ENCODE measurements at regions not wholly inside any gene's neighbourhood (a gene's known extent, or its start where the extent isn't known, plus 50 kb on each side); places are given as distances from the start of the nearest gene placed in this dataset.

DNA sequence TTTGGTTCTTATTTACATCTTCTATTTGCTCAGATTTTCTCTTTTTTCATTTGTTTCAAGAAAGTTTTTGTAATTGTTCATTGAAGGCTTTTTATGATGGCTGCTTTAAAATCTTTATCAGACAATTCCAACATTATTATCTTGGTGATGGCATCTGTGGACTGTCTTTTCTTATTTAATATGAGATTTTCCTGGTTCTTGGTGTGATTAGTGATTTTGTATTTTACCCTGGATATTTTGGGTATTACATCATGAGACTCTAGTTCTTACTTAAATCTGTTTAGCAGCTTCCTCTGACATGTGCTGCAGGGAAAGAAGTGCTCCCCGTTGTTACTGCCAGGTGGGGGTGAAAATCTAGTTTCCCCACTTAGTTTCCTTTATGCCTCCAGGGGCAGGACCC lies 94.2 kb upstream of the ANKH start:
- TF ChIP-seq RCOR1 (conservative IDR thresholded peaks at IDR 0.05; ENCODE audit: low read depth, low read length) (no peak), ETV6 (conservative IDR thresholded peaks at IDR 0.05 in 1 of 2, IDR thresholded peaks at IDR 0.05 in 1 of 2; ENCODE audit: borderline replicate concordance in 1 of 2, low read depth in 1 of 2) (no peak), EP300 (IDR thresholded peaks at IDR 0.05; ENCODE audit: borderline replicate concordance in 1 of 2, control insufficient read depth in 1 of 2, low read depth in 2 of 2, low read length in 2 of 2) (no peak), SMAD1 (IDR thresholded peaks at IDR 0.05; ENCODE audit: low read depth, partially characterized antibody) (no peak), ZNF384 (IDR thresholded peaks at IDR 0.05; ENCODE audit: borderline replicate concordance, low read depth, low read length) (no peak)
- TF ChIP-seq, protein P1, sequence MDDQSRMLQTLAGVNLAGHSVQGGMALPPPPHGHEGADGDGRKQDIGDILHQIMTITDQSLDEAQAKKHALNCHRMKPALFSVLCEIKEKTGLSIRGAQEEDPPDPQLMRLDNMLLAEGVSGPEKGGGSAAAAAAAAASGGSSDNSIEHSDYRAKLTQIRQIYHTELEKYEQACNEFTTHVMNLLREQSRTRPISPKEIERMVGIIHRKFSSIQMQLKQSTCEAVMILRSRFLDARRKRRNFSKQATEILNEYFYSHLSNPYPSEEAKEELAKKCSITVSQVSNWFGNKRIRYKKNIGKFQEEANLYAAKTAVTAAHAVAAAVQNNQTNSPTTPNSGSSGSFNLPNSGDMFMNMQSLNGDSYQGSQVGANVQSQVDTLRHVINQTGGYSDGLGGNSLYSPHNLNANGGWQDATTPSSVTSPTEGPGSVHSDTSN (IDR thresholded peaks at IDR 0.05; ENCODE audit: insufficient replicate concordance, low read depth, low read length), result no peak
- TF ChIP-seq, protein P2, sequence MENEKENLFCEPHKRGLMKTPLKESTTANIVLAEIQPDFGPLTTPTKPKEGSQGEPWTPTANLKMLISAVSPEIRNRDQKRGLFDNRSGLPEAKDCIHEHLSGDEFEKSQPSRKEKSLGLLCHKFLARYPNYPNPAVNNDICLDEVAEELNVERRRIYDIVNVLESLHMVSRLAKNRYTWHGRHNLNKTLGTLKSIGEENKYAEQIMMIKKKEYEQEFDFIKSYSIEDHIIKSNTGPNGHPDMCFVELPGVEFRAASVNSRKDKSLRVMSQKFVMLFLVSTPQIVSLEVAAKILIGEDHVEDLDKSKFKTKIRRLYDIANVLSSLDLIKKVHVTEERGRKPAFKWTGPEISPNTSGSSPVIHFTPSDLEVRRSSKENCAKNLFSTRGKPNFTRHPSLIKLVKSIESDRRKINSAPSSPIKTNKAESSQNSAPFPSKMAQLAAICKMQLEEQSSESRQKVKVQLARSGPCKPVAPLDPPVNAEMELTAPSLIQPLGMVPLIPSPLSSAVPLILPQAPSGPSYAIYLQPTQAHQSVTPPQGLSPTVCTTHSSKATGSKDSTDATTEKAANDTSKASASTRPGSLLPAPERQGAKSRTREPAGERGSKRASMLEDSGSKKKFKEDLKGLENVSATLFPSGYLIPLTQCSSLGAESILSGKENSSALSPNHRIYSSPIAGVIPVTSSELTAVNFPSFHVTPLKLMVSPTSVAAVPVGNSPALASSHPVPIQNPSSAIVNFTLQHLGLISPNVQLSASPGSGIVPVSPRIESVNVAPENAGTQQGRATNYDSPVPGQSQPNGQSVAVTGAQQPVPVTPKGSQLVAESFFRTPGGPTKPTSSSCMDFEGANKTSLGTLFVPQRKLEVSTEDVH (IDR thresholded peaks at IDR 0.05; ENCODE audit: low read depth, partially characterized antibody), result no peak
